Putamen (tissue), 1 donor: ENCODE measurements at regions not wholly inside any gene's neighbourhood (a gene's known extent, or its start where the extent isn't known, plus 50 kb on each side); places are given as distances from the start of the nearest gene placed in this dataset.
A peak's percentile ranks its signal among the peaks of the same experiment; 100 is the strongest.

Experiments used
- DNase-seq: peaks from one replicate; pipeline ENCODE4 v3.0.0-alpha.2; 2016; ENCODE audit warnings: low spot score

GRCh38 chr1:175865041-175865766 is 121.8 kb upstream of the TNR start:
- peak; percentile 98 for DNase-seq

GRCh38 chr1:175864625-175865024 is 121.2 kb upstream of the TNR start:
- DNase-seq: no peak

GRCh38 chr1:175864183-175864582 is 120.8 kb upstream of the TNR start:
- no peak for DNase-seq

GRCh38 chr1:175863299-175864050 is 120.1 kb upstream of the TNR start:
- DNase-seq: no peak

GRCh38 chr1:175862408-175862807 is 119.0 kb upstream of the TNR start:
- DNase-seq: no peak

GRCh38 chr1:175861626-175862367 is 118.4 kb upstream of the TNR start:
- no peak for DNase-seq

- DNase-seq: peak; percentile 49
Observed at GRCh38 chr1:175857756-175858155, 114.4 kb upstream of the TNR start.

- DNase-seq: no peak
Observed at GRCh38 chr1:175853681-175854080, 110.3 kb upstream of the TNR start.

GRCh38 chr1:175851749-175852148 is 108.4 kb upstream of the TNR start:
- DNase-seq: no peak

- peak; percentile 46 for DNase-seq
Observed at GRCh38 chr1:175848329-175848728, 104.9 kb upstream of the TNR start.

- no peak for DNase-seq
Observed at GRCh38 chr1:175845985-175846384, 102.6 kb upstream of the TNR start.

GRCh38 chr1:175845338-175845737 is 101.9 kb upstream of the TNR start:
- DNase-seq: no peak

- no peak for DNase-seq
Observed at GRCh38 chr1:175844877-175845276, 101.5 kb upstream of the TNR start.

- DNase-seq: no peak
Observed at GRCh38 chr1:175842550-175842949, 99.2 kb upstream of the TNR start.

- DNase-seq: no peak
Observed at GRCh38 chr1:175841738-175842187, 98.4 kb upstream of the TNR start.

GRCh38 chr1:175840787-175841186 is 97.4 kb upstream of the TNR start:
- no peak for DNase-seq

- no peak for DNase-seq
Observed at GRCh38 chr1:175839779-175840669, 96.6 kb upstream of the TNR start.

GRCh38 chr1:175834597-175834996 is 91.2 kb upstream of the TNR start:
- no peak for DNase-seq

- DNase-seq: no peak
Observed at GRCh38 chr1:175833951-175834350, 90.6 kb upstream of the TNR start.

- no peak for DNase-seq
Observed at GRCh38 chr1:175833502-175833901, 90.1 kb upstream of the TNR start.

- DNase-seq: no peak
Observed at GRCh38 chr1:175830500-175830899, 87.1 kb upstream of the TNR start.

GRCh38 chr1:175829845-175830244 is 86.5 kb upstream of the TNR start:
- no peak for DNase-seq
